Ectodermal cell (in vitro differentiated cells): ENCODE measurements at regions not wholly inside any gene's neighbourhood (a gene's known extent, or its start where the extent isn't known, plus 50 kb on each side); places are given as distances from the start of the nearest gene placed in this dataset.

Source experiments
- H3K27ac ChIP-seq: 2 replicates; pipeline ENCODE4 v1.7.0; 2013; ENCODE audit warnings: mild to moderate bottlenecking, low read depth, low read length; ENCODE audit not compliant: insufficient read depth, poor library complexity, severe bottlenecking
- H3K27me3 ChIP-seq: 2 replicates; pipeline ENCODE4 v1.7.0; 2013; ENCODE audit warnings: mild to moderate bottlenecking, low read length; ENCODE audit not compliant: insufficient read depth, control insufficient read depth, poor library complexity, severe bottlenecking
- H3K36me3 ChIP-seq: one replicate; pipeline ENCODE4 v1.7.0; 2013; ENCODE audit warnings: low read length; ENCODE audit not compliant: control insufficient read depth, insufficient read depth
- H3K4me1 ChIP-seq: one replicate; pipeline ENCODE4 v1.7.0; 2013; ENCODE audit warnings: low read length; ENCODE audit not compliant: control insufficient read depth, insufficient read depth
- H3K4me3 ChIP-seq: 2 replicates; pipeline ENCODE4 v1.7.0; 2013; ENCODE audit warnings: low read depth, low read length, control low read depth; ENCODE audit not compliant: insufficient read depth
- H3K9me3 ChIP-seq: 2 replicates; pipeline ENCODE4 v1.7.0; 2013; ENCODE audit warnings: mild to moderate bottlenecking, low read length, moderate library complexity; ENCODE audit not compliant: control insufficient read depth
- WGBS, 2 experiments: methylation state at CpG; one replicate each; pipeline ENCODE4 v1.1.7; 2013; ENCODE audit warnings: missing lambda C conversion rate in 2 of 2; 5-methylcytosine and 5-hydroxymethylcytosine counted together

GRCh38 chr2:134145519-134145918, 108.4 kb upstream of the MGAT5 start:
- Histone ChIP-seq H3K4me1 (peaks cover 3% of the 10 kb centered on the region), H3K9me3 (no peaks in the 10 kb centered on the region), H3K27me3 (no peaks in the 10 kb centered on the region), H3K27ac (no peak overlapping the region), H3K4me3 (no peak overlapping the region), H3K36me3 (no peaks in the 10 kb centered on the region)
- WGBS, 2 experiments: 94 to 96% methylated on average over 5 of the region's 5 CpGs

DNA sequence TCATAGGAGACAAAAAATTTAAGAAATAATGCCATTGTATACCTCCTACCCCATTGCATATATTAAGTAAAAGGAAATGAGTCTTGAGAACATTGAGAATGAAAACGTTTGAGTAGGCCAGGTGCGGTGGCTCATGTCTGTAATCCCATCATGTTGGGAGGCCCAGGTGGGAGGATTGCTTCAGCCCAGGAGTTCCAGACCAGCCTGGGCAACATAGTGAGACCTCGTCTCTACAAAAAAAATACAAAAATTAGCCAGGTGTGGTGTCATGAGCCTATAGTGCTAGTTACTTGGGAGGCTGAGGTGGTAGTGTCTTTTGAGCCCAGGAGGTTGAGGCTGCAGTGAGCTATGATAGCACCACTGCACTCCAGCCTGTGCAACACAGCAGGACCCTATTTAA, 107.7 kb upstream of the MGAT5 start:
- Histone ChIP-seq H3K27me3 (no peaks in the 10 kb centered on the region), H3K4me1 (peaks cover 3% of the 10 kb centered on the region), H3K9me3 (no peaks in the 10 kb centered on the region), H3K27ac (no peak overlapping the region), H3K4me3 (no peak overlapping the region), H3K36me3 (no peaks in the 10 kb centered on the region)
- 80 to 88% methylated on average over 3 of the region's 3 CpGs for WGBS, 2 experiments

DNA sequence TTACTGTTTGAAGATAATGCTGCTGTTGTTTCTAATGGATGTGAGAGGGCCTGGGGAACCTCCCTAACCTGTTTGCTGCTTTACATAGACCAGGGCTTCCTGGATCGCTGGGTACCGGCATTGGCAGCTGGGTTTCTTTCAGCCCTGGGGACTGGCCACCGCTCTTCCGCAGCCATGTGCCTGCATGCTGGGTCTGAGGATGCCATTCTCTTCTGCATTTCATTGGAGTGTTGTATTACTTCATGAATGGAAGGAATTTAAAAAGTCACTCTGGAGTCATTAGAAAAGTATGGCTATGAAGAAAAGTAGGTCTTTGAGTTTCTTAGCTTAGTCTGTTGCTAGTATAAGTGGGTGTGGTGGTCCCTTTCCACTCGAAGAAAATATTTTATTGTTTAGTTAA, 107.3 kb upstream of the MGAT5 start:
- Histone ChIP-seq H3K27ac (no peak overlapping the region), H3K4me3 (no peak overlapping the region), H3K36me3 (no peaks in the 10 kb centered on the region), H3K27me3 (no peaks in the 10 kb centered on the region), H3K4me1 (peaks cover 3% of the 10 kb centered on the region), H3K9me3 (no peaks in the 10 kb centered on the region)
- 46 to 54% methylated on average over 4 of the region's 5 CpGs for WGBS, 2 experiments

- no peaks in the 10 kb centered on the region for H3K9me3 ChIP-seq
- no peak overlapping the region for H3K27ac ChIP-seq
- H3K4me3 ChIP-seq: no peak overlapping the region
- peaks cover 3% of the 10 kb centered on the region for H3K4me1 ChIP-seq
- H3K36me3 ChIP-seq: no peaks in the 10 kb centered on the region
- H3K27me3 ChIP-seq: no peaks in the 10 kb centered on the region
- 89 to 99% methylated on average over 2 of the region's 2 CpGs for WGBS, 2 experiments
Measured at GRCh38 chr2:134148172-134148571, 105.7 kb upstream of the MGAT5 start.

DNA sequence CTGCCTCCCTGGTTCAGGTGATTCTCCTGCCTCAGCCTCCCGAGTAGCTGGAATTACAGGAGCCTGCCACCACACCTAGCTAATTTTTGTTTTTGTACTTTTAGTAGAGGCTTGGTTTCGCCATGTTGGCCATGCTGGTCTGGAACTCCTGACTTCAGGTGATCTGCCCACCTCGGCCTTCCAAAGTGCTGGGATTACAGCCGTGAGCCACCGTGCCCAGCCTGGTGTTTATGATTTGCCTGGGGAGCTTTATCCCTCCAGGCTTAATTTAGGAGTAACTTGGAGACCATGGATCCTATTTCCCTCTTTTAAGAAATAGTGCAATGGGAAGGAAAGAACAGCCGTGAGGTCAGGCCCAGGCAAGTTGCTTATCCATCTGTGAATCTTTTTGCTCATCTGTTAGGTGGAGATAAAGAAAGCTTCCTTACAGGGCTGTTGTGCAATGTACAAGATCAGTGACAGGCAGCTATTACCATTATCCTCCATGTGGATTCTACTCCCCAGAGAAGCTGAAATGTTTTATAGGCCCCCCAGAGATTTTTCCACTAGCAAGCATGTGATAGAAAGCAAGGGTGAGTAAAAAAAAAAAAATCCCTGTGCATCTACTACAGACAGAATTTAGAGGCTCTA, 104.9 kb upstream of the MGAT5 start:
- no peaks in the 10 kb centered on the region for H3K27me3 ChIP-seq
- 92 to 95% methylated on average over 6 of the region's 6 CpGs for WGBS, 2 experiments
- no peaks in the 10 kb centered on the region for H3K36me3 ChIP-seq
- H3K27ac ChIP-seq: no peak overlapping the region
- H3K9me3 ChIP-seq: no peaks in the 10 kb centered on the region
- peaks cover 9% of the 10 kb centered on the region for H3K4me1 ChIP-seq
- no peak overlapping the region for H3K4me3 ChIP-seq

- Histone ChIP-seq H3K4me1 (peaks cover 13% of the 10 kb centered on the region), H3K4me3 (no peak overlapping the region), H3K36me3 (no peaks in the 10 kb centered on the region), H3K9me3 (no peaks in the 10 kb centered on the region), H3K27ac (no peak overlapping the region), H3K27me3 (no peaks in the 10 kb centered on the region)
- WGBS, 2 experiments: 85% methylated on average over 1 of the region's 1 CpG
Measured at GRCh38 chr2:134149904-134150303, 104.0 kb upstream of the MGAT5 start.

GRCh38 chr2:134150760-134151159, 103.1 kb upstream of the MGAT5 start:
- Histone ChIP-seq H3K4me3 (no peak overlapping the region), H3K36me3 (no peaks in the 10 kb centered on the region), H3K9me3 (no peaks in the 10 kb centered on the region), H3K27ac (no peak overlapping the region), H3K4me1 (peaks cover 13% of the 10 kb centered on the region), H3K27me3 (no peaks in the 10 kb centered on the region)
- 95% methylated on average over 3 of the region's 3 CpGs for WGBS, 2 experiments

DNA sequence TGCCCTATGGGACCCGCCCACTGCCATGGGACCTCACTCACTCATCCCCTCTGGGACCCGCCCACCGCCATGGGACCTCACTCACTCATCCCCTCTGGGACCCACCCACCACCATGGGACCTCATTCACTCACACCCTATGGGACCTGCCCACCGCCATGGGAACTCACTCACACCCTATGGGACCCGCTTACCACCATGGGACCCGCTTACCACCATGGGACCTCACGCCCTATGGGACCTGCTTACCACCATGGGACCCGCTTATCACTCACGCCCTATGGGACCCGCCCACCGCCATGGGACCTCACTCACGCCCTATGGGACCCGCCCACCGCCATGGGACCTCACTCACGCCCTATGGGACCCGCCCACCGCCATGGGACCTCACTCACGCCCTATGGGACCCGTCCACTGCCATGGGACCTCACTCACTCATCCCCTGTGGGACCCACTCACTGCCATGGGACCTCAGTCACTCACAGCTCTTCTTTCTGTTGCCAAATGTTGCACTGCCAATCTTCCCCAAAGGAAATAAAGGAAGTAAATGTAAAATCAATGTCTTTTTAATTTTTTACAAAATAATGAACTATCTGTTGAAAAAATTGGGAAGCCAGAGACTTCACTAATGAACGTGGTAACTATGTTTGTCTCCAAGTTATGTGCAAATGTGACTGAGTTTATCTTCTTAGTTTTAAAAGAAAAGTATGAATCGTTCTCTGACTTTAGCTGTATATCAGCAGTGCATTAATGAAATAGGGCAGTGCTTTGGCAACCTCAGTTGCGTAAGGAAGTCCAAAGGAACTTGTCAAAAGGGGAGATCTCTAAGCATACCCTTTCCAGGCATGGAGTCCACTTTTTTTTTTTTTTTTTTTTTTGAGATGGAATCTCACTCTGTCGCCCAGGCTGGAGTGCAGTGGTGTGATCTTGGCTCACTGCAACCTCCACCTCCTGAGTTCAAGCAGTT, 101.5 kb upstream of the MGAT5 start:
- Histone ChIP-seq H3K36me3 (no peaks in the 10 kb centered on the region), H3K9me3 (no peaks in the 10 kb centered on the region), H3K27me3 (no peaks in the 10 kb centered on the region), H3K4me1 (peaks cover 10% of the 10 kb centered on the region), H3K27ac (no peak overlapping the region), H3K4me3 (no peak overlapping the region)
- WGBS, 2 experiments: 93 to 96% methylated on average over 23 of the region's 23 CpGs

DNA sequence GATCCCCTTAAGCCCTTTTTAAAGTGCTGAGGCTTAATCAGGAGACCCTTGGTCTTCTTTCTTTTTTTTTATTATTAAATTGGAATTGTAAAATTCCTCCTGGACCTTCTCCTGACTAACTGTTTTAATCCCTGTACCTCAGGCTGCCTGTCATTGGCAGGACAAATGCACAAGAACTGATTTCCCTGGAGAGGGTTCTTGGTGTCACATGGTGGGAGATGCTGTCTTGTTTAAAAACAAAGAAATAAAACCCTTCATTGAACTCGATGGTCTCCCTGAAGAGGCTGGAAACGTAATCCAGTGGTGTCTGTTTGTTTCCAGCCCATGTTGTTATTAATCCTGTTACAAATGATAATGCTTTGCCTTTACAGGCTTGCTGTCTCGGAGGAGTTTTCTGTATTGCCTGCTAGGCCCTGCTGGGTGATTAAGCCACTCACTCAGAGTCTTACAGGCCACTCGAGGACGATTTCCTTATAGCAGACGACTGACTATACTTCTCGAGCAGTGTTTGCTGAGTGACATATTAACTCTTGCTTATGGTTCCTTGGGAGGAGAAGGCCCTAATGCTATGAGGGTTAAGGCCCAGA, 100.5 kb upstream of the MGAT5 start:
- WGBS, 2 experiments: 47 to 61% methylated on average over 7 of the region's 7 CpGs
- H3K27me3 ChIP-seq: no peaks in the 10 kb centered on the region
- H3K4me1 ChIP-seq: peaks cover 10% of the 10 kb centered on the region
- peak overlapping the region; percentile 54 for H3K27ac ChIP-seq
- H3K4me3 ChIP-seq: no peak overlapping the region
- no peaks in the 10 kb centered on the region for H3K36me3 ChIP-seq
- no peaks in the 10 kb centered on the region for H3K9me3 ChIP-seq

GRCh38 chr2:134154246-134154645, 99.6 kb upstream of the MGAT5 start:
- peaks cover 13% of the 10 kb centered on the region for H3K4me1 ChIP-seq
- H3K4me3 ChIP-seq: no peak overlapping the region
- no peaks in the 10 kb centered on the region for H3K27me3 ChIP-seq
- H3K27ac ChIP-seq: no peak overlapping the region
- H3K9me3 ChIP-seq: no peaks in the 10 kb centered on the region
- WGBS, 2 experiments: 81 to 82% methylated on average over 7 of the region's 7 CpGs
- H3K36me3 ChIP-seq: no peaks in the 10 kb centered on the region
